ENCODE measurements at regions not wholly inside any gene's neighbourhood (a gene's known extent, or its start where the extent isn't known, plus 50 kb on each side); places are given as distances from the start of the nearest gene placed in this dataset.

DNA sequence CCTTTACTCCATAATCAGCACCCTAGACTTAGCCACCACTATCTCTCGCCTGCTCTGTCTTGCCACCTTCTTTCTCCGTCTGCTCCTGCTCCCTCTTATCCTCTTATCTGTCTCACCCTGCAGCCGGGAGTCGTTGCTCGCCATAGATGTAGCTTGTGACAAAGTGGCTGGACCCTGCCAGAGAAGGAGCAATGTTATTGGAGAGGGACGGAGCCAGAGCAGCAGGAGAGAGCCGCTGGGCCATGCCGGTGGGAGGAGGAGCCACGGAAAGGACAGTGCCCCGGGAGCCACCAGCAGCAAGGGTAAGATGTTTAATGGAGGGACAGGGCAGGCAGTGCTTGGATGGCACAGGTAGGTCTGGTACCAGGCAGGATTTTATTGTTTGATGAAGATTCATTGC is 137.3 kb downstream of the SEC61B start:
- TF ChIP-seq, protein P1, sequence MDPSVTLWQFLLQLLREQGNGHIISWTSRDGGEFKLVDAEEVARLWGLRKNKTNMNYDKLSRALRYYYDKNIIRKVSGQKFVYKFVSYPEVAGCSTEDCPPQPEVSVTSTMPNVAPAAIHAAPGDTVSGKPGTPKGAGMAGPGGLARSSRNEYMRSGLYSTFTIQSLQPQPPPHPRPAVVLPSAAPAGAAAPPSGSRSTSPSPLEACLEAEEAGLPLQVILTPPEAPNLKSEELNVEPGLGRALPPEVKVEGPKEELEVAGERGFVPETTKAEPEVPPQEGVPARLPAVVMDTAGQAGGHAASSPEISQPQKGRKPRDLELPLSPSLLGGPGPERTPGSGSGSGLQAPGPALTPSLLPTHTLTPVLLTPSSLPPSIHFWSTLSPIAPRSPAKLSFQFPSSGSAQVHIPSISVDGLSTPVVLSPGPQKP (IDR thresholded peaks at IDR 0.05; ENCODE audit: low read depth, low read length), result no peak
- TF ChIP-seq, protein P2, sequence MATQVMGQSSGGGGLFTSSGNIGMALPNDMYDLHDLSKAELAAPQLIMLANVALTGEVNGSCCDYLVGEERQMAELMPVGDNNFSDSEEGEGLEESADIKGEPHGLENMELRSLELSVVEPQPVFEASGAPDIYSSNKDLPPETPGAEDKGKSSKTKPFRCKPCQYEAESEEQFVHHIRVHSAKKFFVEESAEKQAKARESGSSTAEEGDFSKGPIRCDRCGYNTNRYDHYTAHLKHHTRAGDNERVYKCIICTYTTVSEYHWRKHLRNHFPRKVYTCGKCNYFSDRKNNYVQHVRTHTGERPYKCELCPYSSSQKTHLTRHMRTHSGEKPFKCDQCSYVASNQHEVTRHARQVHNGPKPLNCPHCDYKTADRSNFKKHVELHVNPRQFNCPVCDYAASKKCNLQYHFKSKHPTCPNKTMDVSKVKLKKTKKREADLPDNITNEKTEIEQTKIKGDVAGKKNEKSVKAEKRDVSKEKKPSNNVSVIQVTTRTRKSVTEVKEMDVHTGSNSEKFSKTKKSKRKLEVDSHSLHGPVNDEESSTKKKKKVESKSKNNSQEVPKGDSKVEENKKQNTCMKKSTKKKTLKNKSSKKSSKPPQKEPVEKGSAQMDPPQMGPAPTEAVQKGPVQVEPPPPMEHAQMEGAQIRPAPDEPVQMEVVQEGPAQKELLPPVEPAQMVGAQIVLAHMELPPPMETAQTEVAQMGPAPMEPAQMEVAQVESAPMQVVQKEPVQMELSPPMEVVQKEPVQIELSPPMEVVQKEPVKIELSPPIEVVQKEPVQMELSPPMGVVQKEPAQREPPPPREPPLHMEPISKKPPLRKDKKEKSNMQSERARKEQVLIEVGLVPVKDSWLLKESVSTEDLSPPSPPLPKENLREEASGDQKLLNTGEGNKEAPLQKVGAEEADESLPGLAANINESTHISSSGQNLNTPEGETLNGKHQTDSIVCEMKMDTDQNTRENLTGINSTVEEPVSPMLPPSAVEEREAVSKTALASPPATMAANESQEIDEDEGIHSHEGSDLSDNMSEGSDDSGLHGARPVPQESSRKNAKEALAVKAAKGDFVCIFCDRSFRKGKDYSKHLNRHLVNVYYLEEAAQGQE (IDR thresholded peaks at IDR 0.05), result no peak
- TF ChIP-seq CTCF (IDR thresholded peaks at IDR 0.05) (no peak), KDM1A (IDR thresholded peaks at IDR 0.05; ENCODE audit: low read depth) (no peak), EP300 (IDR thresholded peaks at IDR 0.05) (no peak), NFE2L2 (conservative IDR thresholded peaks at IDR 0.05; ENCODE audit: low read length) (no peak), POLR2A (IDR thresholded peaks at IDR 0.05; ENCODE audit: low read length) (no peak), CHD2 (IDR thresholded peaks at IDR 0.05; ENCODE audit: low read length, partially characterized antibody) (no peak), HMGXB4 (CRISPR knock-in tag; IDR thresholded peaks at IDR 0.05; ENCODE audit: borderline replicate concordance) (no peak), BHLHE40 (IDR thresholded peaks at IDR 0.05; ENCODE audit: low read depth, low read length) (no peak)
